ENCODE measurements at regions not wholly inside any gene's neighbourhood (a gene's known extent, or its start where the extent isn't known, plus 50 kb on each side); places are given as distances from the start of the nearest gene placed in this dataset.

- TF ChIP-seq POLR2AphosphoS5 (IDR thresholded peaks at IDR 0.05; ENCODE audit: low read depth, low read length) (no peak), REST (IDR thresholded peaks at IDR 0.05; ENCODE audit: insufficient read depth in 1 of 2, low read depth in 2 of 2, low read length in 2 of 2) (no peak)
These were observed 186.6 kb downstream of the SQOR start for GRCh38 chr15:45821390-45821789.
